ENCODE measurements at regions not wholly inside any gene's neighbourhood (a gene's known extent, or its start where the extent isn't known, plus 50 kb on each side); places are given as distances from the start of the nearest gene placed in this dataset.

GRCh38 chr11:70526116-70527045, 128.1 kb downstream of the CTTN start:
- TF ChIP-seq EGR1 (IDR thresholded peaks at IDR 0.05; ENCODE audit: low read depth) (no peak), POLR2A (IDR thresholded peaks at IDR 0.05; ENCODE audit: borderline replicate concordance, extremely low read depth, insufficient read depth, insufficient read length) (no peak), SP1 (IDR thresholded peaks at IDR 0.05; ENCODE audit: low read depth) (no peak), CTCF (IDR thresholded peaks at IDR 0.05 in 2 of 3, conservative IDR thresholded peaks at IDR 0.05 in 1 of 3; ENCODE audit: borderline replicate concordance in 1 of 3, insufficient read depth in 1 of 3, low read depth in 2 of 3, low read length in 2 of 3) (no peak), EZH2 (IDR thresholded peaks at IDR 0.05) (no peak), POLR2AphosphoS5 (IDR thresholded peaks at IDR 0.05; ENCODE audit: low read depth, low read length) (no peak), JUND (IDR thresholded peaks at IDR 0.05) (no peak), MAX (IDR thresholded peaks at IDR 0.05) (no peak), REST (IDR thresholded peaks at IDR 0.05; ENCODE audit: low read depth) (no peak), YY1 (IDR thresholded peaks at IDR 0.05; ENCODE audit: extremely low read depth, insufficient replicate concordance, low read depth, low read length) (no peak), TCF7L2 (IDR thresholded peaks at IDR 0.05; ENCODE audit: borderline replicate concordance, extremely low read depth, insufficient read depth, insufficient read length) (no peak), CBX3 (IDR thresholded peaks at IDR 0.05; ENCODE audit: low read depth) (no peak)
